ENCODE measurements at regions not wholly inside any gene's neighbourhood (a gene's known extent, or its start where the extent isn't known, plus 50 kb on each side); places are given as distances from the start of the nearest gene placed in this dataset.
"Not testable (repeated sequence)": the region's sequence is repeated elsewhere in the genome, so short reads cannot be mapped to it uniquely, and the experiment has no call there.

DNA sequence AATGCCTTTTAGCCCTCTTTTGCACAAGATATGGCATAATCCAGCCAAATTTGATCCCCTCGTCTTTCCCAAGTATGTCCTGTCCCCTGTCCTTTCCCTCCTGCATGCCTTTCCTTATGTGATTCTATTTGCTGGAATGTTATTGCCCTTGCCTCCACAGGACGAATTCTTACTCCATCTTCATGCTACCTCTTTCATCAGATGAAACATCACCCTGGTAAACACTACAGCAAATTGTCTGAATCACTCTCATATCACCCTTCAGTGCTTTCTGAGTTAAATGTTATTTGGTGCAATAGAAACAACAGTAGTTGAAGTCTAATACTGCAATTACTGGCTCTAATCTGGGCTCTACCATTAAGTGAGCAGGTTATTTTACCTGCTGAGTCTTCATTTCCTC lies 52.2 kb upstream of the FAT1 start:
- DNase-seq (ENCODE audit: low read depth in 2 of 2), result no peak

DNA sequence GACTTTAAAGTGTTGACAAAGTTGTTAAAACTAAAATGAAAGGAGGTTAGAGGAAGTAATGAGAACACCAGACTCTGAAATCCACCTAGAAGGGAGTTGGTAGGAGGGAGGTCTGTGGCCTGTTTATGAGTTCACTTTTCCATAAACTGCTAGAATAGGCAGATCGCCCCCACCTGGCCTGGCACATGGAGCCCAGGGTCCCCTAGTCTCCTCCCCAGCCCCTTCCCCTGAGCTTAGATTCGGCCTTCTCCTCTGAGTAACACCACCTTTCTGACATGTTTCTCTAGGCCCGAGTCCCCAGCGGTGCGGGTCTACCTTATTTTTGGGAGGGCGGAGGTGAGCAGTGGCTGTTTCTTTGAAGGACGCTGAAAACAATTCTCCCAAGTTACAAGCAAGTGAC lies 54.5 kb upstream of the FAT1 start:
- DNase-seq (ENCODE audit: low read depth in 2 of 2), result no peak

- DNase-seq (ENCODE audit: low read depth in 2 of 2), result no peak
Measured at GRCh38 chr4:186780291-186781031, 56.8 kb upstream of the FAT1 start.

- DNase-seq (ENCODE audit: low read depth in 2 of 2), result no peak
Measured at GRCh38 chr4:186781032-186781917, 57.6 kb upstream of the FAT1 start.

DNA sequence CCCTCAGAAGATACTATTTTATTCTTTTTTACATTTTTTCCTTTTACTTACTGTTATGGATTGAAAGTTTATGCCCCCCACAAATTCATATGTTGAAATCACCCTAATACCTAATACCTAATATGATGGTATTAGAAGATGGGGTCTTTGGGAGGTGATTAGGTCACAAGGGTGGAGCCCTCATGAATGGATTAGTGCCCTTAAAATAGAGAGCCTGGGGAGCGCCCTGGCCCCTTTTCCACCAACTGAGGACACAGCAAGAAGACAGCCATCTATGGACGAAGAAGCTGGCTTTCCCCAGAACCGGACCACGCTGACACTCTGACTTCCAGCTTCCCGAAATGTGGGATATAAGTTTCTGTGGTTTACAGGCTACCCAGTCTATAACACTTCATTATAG lies 58.6 kb upstream of the FAT1 start:
- DNase-seq (ENCODE audit: low read depth in 2 of 2), result no peak

DNA sequence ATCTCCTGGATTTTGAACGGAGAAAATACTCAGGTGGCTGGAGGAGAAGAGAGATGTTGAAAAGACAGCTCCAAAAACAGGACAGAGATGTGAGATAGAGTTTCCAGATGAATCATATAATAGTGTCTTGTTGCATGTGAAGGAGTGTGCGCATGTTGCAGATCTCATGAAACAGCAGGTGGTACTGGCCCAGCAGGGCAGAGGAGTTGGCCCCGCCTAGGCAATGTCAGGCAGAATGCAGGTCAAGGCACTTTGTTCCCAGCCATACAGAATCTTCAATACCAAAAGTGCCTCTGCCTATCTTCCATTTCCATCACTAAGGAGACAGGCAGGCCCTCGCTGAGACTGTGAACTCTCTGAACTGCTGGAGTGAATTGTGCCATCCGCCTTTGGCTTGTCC lies 63.9 kb upstream of the FAT1 start:
- DNase-seq (ENCODE audit: low read depth in 2 of 2), result no peak

- DNase-seq (ENCODE audit: low read depth in 2 of 2), result no peak
Measured at GRCh38 chr4:186789651-186790050, 66.0 kb upstream of the FAT1 start.

- DNase-seq (ENCODE audit: low read depth in 2 of 2), result no peak
Measured at GRCh38 chr4:186790630-186791029, 67.0 kb upstream of the FAT1 start.

GRCh38 chr4:186792728-186793366 lies 69.2 kb upstream of the FAT1 start:
- DNase-seq (ENCODE audit: low read depth in 2 of 2), result no peak

GRCh38 chr4:186798951-186799659 lies 75.4 kb upstream of the FAT1 start:
- DNase-seq (ENCODE audit: low read depth in 2 of 2), result no peak

GRCh38 chr4:186805020-186805820 lies 81.6 kb upstream of the FAT1 start:
- no peak for DNase-seq (ENCODE audit: low read depth in 2 of 2)

GRCh38 chr4:186805917-186806316 lies 82.3 kb upstream of the FAT1 start:
- DNase-seq (ENCODE audit: low read depth in 2 of 2), result not testable (repeated sequence)

- no peak for DNase-seq (ENCODE audit: low read depth in 2 of 2)
Measured at GRCh38 chr4:186806679-186807421, 83.2 kb upstream of the FAT1 start.

DNA sequence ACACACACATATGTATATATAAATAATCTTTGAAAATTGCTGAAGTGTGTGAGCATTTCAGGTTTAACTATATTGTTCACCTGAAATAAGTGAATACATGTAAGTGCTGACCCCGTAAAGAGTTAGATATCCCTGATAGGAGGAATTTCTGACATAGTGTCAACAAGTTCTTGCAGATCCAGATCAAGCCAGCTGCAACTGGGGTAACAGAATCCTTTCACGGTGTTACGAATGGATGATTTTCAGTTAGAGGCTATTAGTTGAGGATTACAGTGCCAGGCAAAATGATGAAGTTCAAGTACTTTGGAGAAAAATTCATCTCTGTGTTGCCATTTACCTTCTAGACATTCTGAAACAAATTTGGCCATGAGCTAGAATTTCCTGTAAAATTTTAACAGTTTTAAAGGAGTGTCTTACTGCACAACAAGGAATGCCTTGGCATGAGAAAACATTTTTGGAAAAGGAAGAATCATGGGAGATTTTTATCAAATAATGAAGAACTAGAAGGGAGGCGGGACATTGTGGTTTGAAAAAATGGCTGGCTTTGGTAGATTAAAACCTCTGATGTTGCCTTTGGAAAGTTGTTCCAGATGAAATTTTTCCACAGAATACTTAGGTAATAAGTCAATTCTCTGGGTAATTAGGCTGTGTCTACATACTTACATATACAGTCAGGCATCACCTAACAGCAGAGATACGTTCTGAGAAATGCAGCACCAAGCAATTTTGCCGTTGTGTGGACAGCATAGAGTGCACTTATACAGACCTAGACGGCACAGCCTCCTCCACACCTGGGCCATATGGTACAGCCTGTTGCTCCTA lies 84.4 kb upstream of the FAT1 start:
- DNase-seq (ENCODE audit: low read depth in 2 of 2), result no peak

- DNase-seq (ENCODE audit: low read depth in 2 of 2), result no peak
Measured at GRCh38 chr4:186808630-186809018, 85.0 kb upstream of the FAT1 start.

- no peak for DNase-seq (ENCODE audit: low read depth in 2 of 2)
Measured at GRCh38 chr4:186809070-186809469, 85.4 kb upstream of the FAT1 start.

- DNase-seq (ENCODE audit: low read depth in 2 of 2), result no peak
Measured at GRCh38 chr4:186810613-186811150, 87.0 kb upstream of the FAT1 start.

DNA sequence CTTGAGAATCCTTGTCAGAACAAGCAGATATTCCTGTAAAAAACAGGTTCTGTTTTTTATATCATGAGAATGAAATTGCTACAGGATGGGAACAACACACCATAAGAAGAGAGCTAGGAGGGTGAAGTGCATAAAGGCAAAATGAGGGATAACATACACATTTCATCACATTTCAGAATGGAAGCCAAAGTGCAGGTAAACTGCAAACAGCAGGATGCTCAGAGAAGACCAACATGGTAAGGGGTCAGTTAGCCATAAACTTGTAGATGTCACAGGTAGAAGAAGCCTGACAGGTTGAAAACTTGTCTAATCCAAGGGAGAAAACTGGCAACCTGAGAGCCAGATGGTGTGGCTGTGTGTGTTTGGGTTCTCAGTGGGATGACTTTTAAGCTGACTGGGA lies 88.9 kb upstream of the FAT1 start:
- no peak for DNase-seq (ENCODE audit: low read depth in 2 of 2)

Data from lung microvascular endothelial cell (primary cell).